K562 (cell line): ENCODE measurements at regions not wholly inside any gene's neighbourhood (a gene's known extent, or its start where the extent isn't known, plus 50 kb on each side); places are given as distances from the start of the nearest gene placed in this dataset.
A peak's percentile ranks its signal among the peaks of the same experiment; 100 is the strongest.

ENCODE experiments used
- ATAC-seq: fragments of 200-7000 bp; cut with Tn5 transposase; 3 replicates; pipeline ENCODE4 v1.9.1; 2020; ENCODE audit warnings: moderate library complexity
- BruUV-seq: library from RNA; stranded (reverse); fragments of 400-500 nt; replicated peaks from 2 replicates; lab custom pipeline; 2021; lab: Mats Ljungman, UMichigan
- CTCF ChIA-PET: fragments of 300-600 bp; formaldehyde crosslinking; extraction: SDS; loops from one replicate; lab custom pipeline; 2021; ENCODE audit warnings: low intra/inter-chr PET ratio; lab: Yijun Ruan, JAX
- POLR2A ChIA-PET: fragments of 300-600, 350-650 bp; sonication (Branson Sonifier 250); formaldehyde crosslinking; extraction: SDS; loops from one replicate; lab custom pipeline; 2021; ENCODE audit warnings: antibody characterized with exemption, inconsistent platforms; lab: Yijun Ruan, JAX
- DNase-seq, 4 experiments: peaks; one replicate each; pipeline versions ENCODE4 v3.0.0 to v3.0.0-alpha.2; 2011 to 2018; ENCODE audit warnings: low spot score in 3 of 4, mixed read lengths in 3 of 4; ENCODE audit errors: extremely low read depth in 1 of 4
- FAIRE-seq: peaks from 2 replicates; lab custom pipeline; 2011; peaks lifted over from hg19 to GRCh38; lab: Jason Lieb, UNC
- H2AFZ ChIP-seq: 2 replicates; pipeline ENCODE4 v1.6.0; 2011; ENCODE audit warnings: low read depth, low read length, control low read depth, inconsistent platforms
- H3K27ac ChIP-seq: fragments of 200-600 bp; 3 replicates; pipeline ENCODE4 v1.8.0; 2011; ENCODE audit warnings: low read depth, mild to moderate bottlenecking, control low read depth, inconsistent platforms, low read length, moderate library complexity, mixed read lengths; ENCODE audit errors: extremely low read depth
- H3K27me3 ChIP-seq, 2 experiments: fragments of 300-600 bp in 1 of 2; 2 replicates in 1 of 2; 3 replicates in 1 of 2; pipeline versions ENCODE4 v1.6.0 to v1.8.0; 2011; ENCODE audit warnings: inconsistent platforms in 2 of 2, low read length in 2 of 2, mild to moderate bottlenecking in 1 of 2, mixed read lengths in 1 of 2, moderate library complexity in 1 of 2; ENCODE audit not compliant: control insufficient read depth in 2 of 2, insufficient read depth in 2 of 2
- H3K36me3 ChIP-seq: fragments of 300-600 bp; 3 replicates; pipeline ENCODE4 v1.8.0; 2011; ENCODE audit warnings: mild to moderate bottlenecking, low read length, inconsistent platforms; ENCODE audit not compliant: control insufficient read depth, insufficient read depth
- H3K4me1 ChIP-seq, 2 experiments: fragments of 200-600 bp in 1 of 2; replicated peaks in 1 of 2; 2 replicates in 1 of 2; 3 replicates in 1 of 2; pipeline versions ENCODE4 v1.5.1 to v1.8.0; 2011; ENCODE audit warnings: inconsistent platforms in 2 of 2, low read length in 2 of 2, mild to moderate bottlenecking in 1 of 2, mixed read lengths in 1 of 2, moderate library complexity in 1 of 2; ENCODE audit not compliant: control insufficient read depth in 2 of 2, insufficient read depth in 2 of 2
- H3K4me2 ChIP-seq: 2 replicates; pipeline ENCODE4 v1.6.1; 2011; ENCODE audit warnings: low read length, control low read depth, inconsistent platforms, mixed read lengths; ENCODE audit not compliant: insufficient read depth
- H3K4me3 ChIP-seq: fragments of 200-600 bp; sonication (generic), shearing (Covaris generic); 2 replicates; pipeline ENCODE4 v1.5.1; 2016; ENCODE audit warnings: control low read depth, inconsistent platforms
- H3K79me2 ChIP-seq: fragments of 200-600 bp; 3 replicates; pipeline ENCODE4 v1.8.0; 2011; ENCODE audit warnings: low read length, inconsistent platforms; ENCODE audit not compliant: control insufficient read depth, insufficient read depth
- H3K9ac ChIP-seq, 2 experiments: 2 replicates each; pipeline versions ENCODE4 v1.6.0 to v1.6.1; 2011; ENCODE audit warnings: low read depth in 2 of 2, low read length in 2 of 2, control low read depth in 1 of 2, inconsistent platforms in 1 of 2, mild to moderate bottlenecking in 1 of 2, mixed read lengths in 1 of 2; ENCODE audit not compliant: insufficient read depth in 1 of 2
- H3K9me1 ChIP-seq: one replicate; pipeline ENCODE4 v1.6.0; 2011; ENCODE audit warnings: inconsistent platforms, mild to moderate bottlenecking, low read length, moderate library complexity; ENCODE audit not compliant: control insufficient read depth, insufficient read depth
- H3K9me3 ChIP-seq: replicated peaks from 2 replicates; pipeline ENCODE4 v1.5.1; 2011; ENCODE audit warnings: low read depth, low read length, inconsistent platforms; ENCODE audit not compliant: control insufficient read depth, insufficient read depth
- H4K20me1 ChIP-seq: replicated peaks from 2 replicates; pipeline ENCODE4 v1.6.1; 2011; ENCODE audit warnings: low read length, inconsistent platforms, mixed read lengths; ENCODE audit not compliant: control insufficient read depth, insufficient read depth
- EGR1 ChIP-seq: fragments of 450-650 bp; conservative IDR thresholded peaks from 2 replicates; pipeline ENCODE4 v1.6.1; 2017; ENCODE audit warnings: mild to moderate bottlenecking
- ETV6 ChIP-seq, 3 experiments: fragments of 150-350 bp in 1 of 3; sonication (generic) in 1 of 3; formaldehyde crosslinking in 1 of 3; IDR thresholded peaks; 2 replicates each; pipeline versions ENCODE4 v1.6.1 to v1.8.0; 2014 to 2022; ENCODE audit warnings: borderline replicate concordance in 2 of 3, low read depth in 2 of 3, antibody characterized with exemption in 1 of 3, low read length in 1 of 3, mild to moderate bottlenecking in 1 of 3, missing genetic modification reagents in 1 of 3
- FOXJ3 ChIP-seq: sonication (generic); formaldehyde crosslinking; IDR thresholded peaks from 2 replicates; pipeline ENCODE4 v1.4.0; 2020; ENCODE audit warnings: mild to moderate bottlenecking, missing genetic modification reagents
- HEY1 ChIP-seq: fragments of 250-450 bp; sonication (Bioruptor Pico); IDR thresholded peaks from 2 replicates; pipeline ENCODE4 v1.5.0; 2020; ENCODE audit warnings: mild to moderate bottlenecking, moderate library complexity, borderline replicate concordance
- HMGN3 ChIP-seq: IDR thresholded peaks from 2 replicates; pipeline ENCODE4 v1.6.1; 2011; ENCODE audit warnings: borderline replicate concordance, low read depth, mild to moderate bottlenecking, mixed read lengths, low read length; ENCODE audit not compliant: insufficient read length; ENCODE audit errors: extremely low read depth
- MEF2A ChIP-seq: IDR thresholded peaks from 2 replicates; pipeline ENCODE4 v1.6.1; 2011; ENCODE audit warnings: low read depth, mild to moderate bottlenecking, low read length, moderate library complexity; ENCODE audit not compliant: control insufficient read depth
- NR2F6 ChIP-seq: fragments of 450-650 bp; formaldehyde crosslinking; IDR thresholded peaks from 2 replicates; pipeline ENCODE4 v1.4.0; 2020; ENCODE audit warnings: mild to moderate bottlenecking
- OTX1 ChIP-seq: fragments of 450-650 bp; formaldehyde crosslinking; IDR thresholded peaks from 2 replicates; pipeline ENCODE4 v1.4.0; 2022; ENCODE audit warnings: mild to moderate bottlenecking
- PHTF2 ChIP-seq: fragments of 250-450 bp; sonication (Bioruptor Pico); IDR thresholded peaks from 2 replicates; pipeline ENCODE4 v1.5.0; 2021; ENCODE audit warnings: mild to moderate bottlenecking
- PRPF4 ChIP-seq: fragments of 200-400 bp; formaldehyde crosslinking; IDR thresholded peaks from one replicate; pipeline ENCODE4 v1.6.1; 2017; ENCODE audit warnings: low read length, low read depth, mild to moderate bottlenecking; ENCODE audit not compliant: insufficient read depth, poor library complexity, severe bottlenecking
- RBM22 ChIP-seq: fragments of 200-400 bp; formaldehyde crosslinking; IDR thresholded peaks from 2 replicates; pipeline ENCODE4 v1.6.1; 2018; ENCODE audit warnings: low read length, low read depth; ENCODE audit not compliant: poor library complexity, severe bottlenecking
- TEAD2 ChIP-seq: fragments of 450-650 bp; IDR thresholded peaks from 2 replicates; pipeline ENCODE4 v1.6.1; 2016; ENCODE audit warnings: missing genetic modification characterization, control low read depth, missing compliant biosample characterization
- TFAM ChIP-seq: fragments of 250-450 bp; sonication (Bioruptor Pico); conservative IDR thresholded peaks from 2 replicates; pipeline ENCODE4 v1.5.0; 2021; ENCODE audit warnings: mild to moderate bottlenecking, moderate library complexity
- ZNF551 ChIP-seq: fragments of 250-450 bp; sonication (Bioruptor Pico); IDR thresholded peaks from 2 replicates; pipeline ENCODE4 v1.5.0; 2021; ENCODE audit warnings: mild to moderate bottlenecking, moderate library complexity
- WGBS: fragments of 100-300 bp; shearing (Covaris generic); methylation state at CpG from one replicate; pipeline ENCODE4 v1.1.6; 2016; ENCODE audit warnings: low coverage, mixed read lengths; ENCODE audit not compliant: insufficient coverage; ENCODE audit errors: missing lambda C conversion rate; 5-methylcytosine and 5-hydroxymethylcytosine counted together
- in situ Hi-C: fragments of 300-500 bp; cut with MboI; formaldehyde crosslinking; loops from 4 replicates; pipeline ENCODE4 v1.15.0; 2018; ENCODE audit warnings: inconsistent platforms, mixed read lengths
- intact Hi-C: fragments of 100-400 bp; cut with micrococcal nuclease; formaldehyde crosslinking; loops from 2 replicates; pipeline ENCODE4 v1.14.2; 2022
- TF ChIP-seq, protein P1 (sequence below): fragments of 450-650 bp; formaldehyde crosslinking; IDR thresholded peaks from 2 replicates; pipeline ENCODE4 v1.4.0; 2022; ENCODE audit warnings: mild to moderate bottlenecking, moderate library complexity
- TF ChIP-seq, protein P2 (sequence below): fragments of 450-650 bp; formaldehyde crosslinking; IDR thresholded peaks from 2 replicates; pipeline ENCODE4 v1.4.0; 2020; ENCODE audit warnings: mild to moderate bottlenecking, moderate library complexity

DNA sequence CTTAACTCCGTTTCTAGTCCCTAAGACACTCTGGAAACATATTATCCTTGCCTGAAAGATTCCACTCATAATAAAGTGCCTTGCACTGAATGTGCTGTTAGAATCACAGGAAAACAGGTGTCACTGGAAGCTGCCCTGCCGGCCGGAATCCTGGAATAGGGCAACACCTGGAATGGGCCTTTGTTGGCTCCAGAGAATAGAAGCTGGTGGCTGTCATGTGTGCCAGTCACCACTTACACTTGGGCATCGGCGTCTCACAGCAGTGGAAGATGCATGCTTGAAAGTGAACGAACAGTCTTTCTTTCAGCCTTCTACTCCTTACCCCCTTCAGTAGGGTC, 90.8 kb upstream of the AFDN start:
- in situ Hi-C loops, result no loop called here
- H3K9me3 ChIP-seq, result no peaks in the 10 kb centered on the region
- ATAC-seq, result no peak

More for the DNA sequence above, 90.8 kb upstream of the AFDN start:
- CTCF ChIA-PET, result no interaction called here
- Histone ChIP-seq H4K20me1 (no peaks in the 10 kb centered on the region; the same call in 1 of the 2 replicates), H3K9me1 (no peaks in the 10 kb centered on the region), H3K4me3 (no peak overlapping the region), H2AFZ (no peak overlapping the region), H3K27ac (no peak overlapping the region), H3K4me1 (peaks cover 0 to 6% of the 10 kb centered on the region in 2 experiments; a peak in 2 of 5 replicates), H3K4me2 (no peak overlapping the region), H3K9ac (no peak overlapping the region), H3K79me2 (no peaks in the 10 kb centered on the region)
- BruUV-seq, result no TSS peak
- POLR2A ChIA-PET, result interaction anchor here (0.6 to 2.0 kb wide), 4 partner anchors 9 to 16 kb away, joined by 3 to 5 read pairs (median 4); no protein-coding TSS in a partner anchor
- intact Hi-C loops, result no loop called here
- peak; percentile 19 for FAIRE-seq
- TF ChIP-seq, protein P1, sequence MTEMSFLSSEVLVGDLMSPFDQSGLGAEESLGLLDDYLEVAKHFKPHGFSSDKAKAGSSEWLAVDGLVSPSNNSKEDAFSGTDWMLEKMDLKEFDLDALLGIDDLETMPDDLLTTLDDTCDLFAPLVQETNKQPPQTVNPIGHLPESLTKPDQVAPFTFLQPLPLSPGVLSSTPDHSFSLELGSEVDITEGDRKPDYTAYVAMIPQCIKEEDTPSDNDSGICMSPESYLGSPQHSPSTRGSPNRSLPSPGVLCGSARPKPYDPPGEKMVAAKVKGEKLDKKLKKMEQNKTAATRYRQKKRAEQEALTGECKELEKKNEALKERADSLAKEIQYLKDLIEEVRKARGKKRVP, result no peak
- TF ChIP-seq ZNF551 (CRISPR knock-in tag), result no peak
- no peak for TF ChIP-seq PRPF4
- no peak for TF ChIP-seq EGR1
- TF ChIP-seq FOXJ3 (CRISPR knock-in tag), result no peak
- TF ChIP-seq PHTF2 (CRISPR knock-in tag), result no peak
- TF ChIP-seq ETV6 (IDR thresholded peaks at IDR 0.05; ENCODE audit: borderline replicate concordance in 1 of 2, low read depth in 2 of 2, low read length in 1 of 2), result no peak
- no peak for TF ChIP-seq ETV6 (CRISPR knock-in tag; IDR thresholded peaks at IDR 0.05; ENCODE audit: borderline replicate concordance)
- no peak for TF ChIP-seq NR2F6 (CRISPR knock-in tag)
- TF ChIP-seq MEF2A, result no peak
- no peak for TF ChIP-seq OTX1 (CRISPR knock-in tag)
- no peak for TF ChIP-seq HEY1 (CRISPR knock-in tag)
- TF ChIP-seq TFAM (CRISPR knock-in tag), result no peak
- TF ChIP-seq HMGN3, result no peak
- TF ChIP-seq RBM22, result no peak
- no peak for TF ChIP-seq TEAD2 (tag)
- TF ChIP-seq, protein P2, sequence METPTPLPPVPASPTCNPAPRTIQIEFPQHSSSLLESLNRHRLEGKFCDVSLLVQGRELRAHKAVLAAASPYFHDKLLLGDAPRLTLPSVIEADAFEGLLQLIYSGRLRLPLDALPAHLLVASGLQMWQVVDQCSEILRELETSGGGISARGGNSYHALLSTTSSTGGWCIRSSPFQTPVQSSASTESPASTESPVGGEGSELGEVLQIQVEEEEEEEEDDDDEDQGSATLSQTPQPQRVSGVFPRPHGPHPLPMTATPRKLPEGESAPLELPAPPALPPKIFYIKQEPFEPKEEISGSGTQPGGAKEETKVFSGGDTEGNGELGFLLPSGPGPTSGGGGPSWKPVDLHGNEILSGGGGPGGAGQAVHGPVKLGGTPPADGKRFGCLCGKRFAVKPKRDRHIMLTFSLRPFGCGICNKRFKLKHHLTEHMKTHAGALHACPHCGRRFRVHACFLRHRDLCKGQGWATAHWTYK (CRISPR knock-in tag), result no peak
- TF ChIP-seq, all 486 proteins: peak for 0
- DNase-seq, result no peak
- 7% methylated on average over 6 of the region's 6 CpGs for WGBS
- Histone ChIP-seq H3K27me3 (peaks cover 39 to 77% of the 10 kb centered on the region in 2 experiments; a peak in 4 of 5 replicates), H3K36me3 (no peaks in the 10 kb centered on the region)
